IMR-90 (cell line): ENCODE measurements at regions not wholly inside any gene's neighbourhood (a gene's known extent, or its start where the extent isn't known, plus 50 kb on each side); places are given as distances from the start of the nearest gene placed in this dataset.
A peak's percentile ranks its signal among the peaks of the same experiment; 100 is the strongest.

Experiments used
- ATAC-seq: fragments of 200-7000 bp; cut with Tn5 transposase; 2 replicates; pipeline ENCODE4 v1.9.1; 2020; ENCODE audit warnings: low read depth, mild to moderate bottlenecking, moderate library complexity
- BruUV-seq: library from RNA; stranded (reverse); fragments of 400-500 nt; replicated peaks from 2 replicates; lab custom pipeline; 2021; lab: Mats Ljungman, UMichigan
- CTCF ChIA-PET: fragments of 300-600 bp; formaldehyde crosslinking; extraction: SDS; loops from one replicate; lab custom pipeline; 2021; ENCODE audit warnings: antibody characterized with exemption; lab: Yijun Ruan, JAX
- POLR2A ChIA-PET: fragments of 300-600 bp; sonication (Branson Sonifier 250); formaldehyde crosslinking; loops from one replicate; lab custom pipeline; 2022; ENCODE audit warnings: antibody characterized with exemption; ENCODE audit not compliant: unreplicated experiment; lab: Charles Lee
- DNase-seq: peaks from one replicate; pipeline ENCODE4 v3.0.0; 2013
- H2AFZ ChIP-seq: replicated peaks from 2 replicates; pipeline ENCODE3; 2013; ENCODE audit warnings: low read length, mild to moderate bottlenecking; ENCODE audit not compliant: poor library complexity
- H2AK5ac ChIP-seq: 2 replicates; pipeline ENCODE4 v1.6.1; 2013; ENCODE audit warnings: low read depth, low read length, inconsistent platforms
- H2AK9ac ChIP-seq: replicated peaks from 2 replicates; pipeline ENCODE3; 2013; ENCODE audit warnings: mild to moderate bottlenecking, low read depth, low read length, moderate library complexity; ENCODE audit not compliant: poor library complexity
- H2BK120ac ChIP-seq: 2 replicates; pipeline ENCODE4 v1.6.1; 2013; ENCODE audit warnings: low read depth, low read length, inconsistent platforms
- H2BK15ac ChIP-seq: 3 replicates; pipeline ENCODE4 v1.6.1; 2013; ENCODE audit warnings: low read depth, low read length, inconsistent platforms
- H2BK20ac ChIP-seq: 2 replicates; pipeline ENCODE4 v1.6.1; 2013; ENCODE audit warnings: low read depth, mild to moderate bottlenecking, inconsistent platforms, low read length, moderate library complexity
- H2BK5ac ChIP-seq: 2 replicates; pipeline ENCODE4 v1.6.1; 2013; ENCODE audit warnings: mild to moderate bottlenecking, low read depth, low read length, inconsistent platforms; ENCODE audit not compliant: poor library complexity, severe bottlenecking
- H3K14ac ChIP-seq: replicated peaks from 2 replicates; pipeline ENCODE4 v1.6.1; 2013; ENCODE audit warnings: low read depth, low read length, inconsistent platforms
- H3K18ac ChIP-seq: 2 replicates; pipeline ENCODE4 v1.6.1; 2013; ENCODE audit warnings: low read depth, low read length, control low read depth
- H3K23ac ChIP-seq: 2 replicates; pipeline ENCODE4 v1.6.1; 2013; ENCODE audit warnings: low read depth, low read length, inconsistent platforms
- H3K27ac ChIP-seq: 2 replicates; pipeline ENCODE4 v1.5.1; 2013; ENCODE audit warnings: mild to moderate bottlenecking, control low read depth, low read length; ENCODE audit not compliant: insufficient read depth
- H3K27me3 ChIP-seq: 2 replicates; pipeline ENCODE4 v1.6.1; 2013; ENCODE audit warnings: low read length; ENCODE audit not compliant: control insufficient read depth, insufficient read depth
- H3K36me3 ChIP-seq: 2 replicates; pipeline ENCODE4 v1.6.1; 2013; ENCODE audit warnings: low read length, mixed read lengths; ENCODE audit not compliant: control insufficient read depth, insufficient read depth
- H3K4ac ChIP-seq: 2 replicates; pipeline ENCODE4 v1.6.1; 2013; ENCODE audit warnings: low read depth, low read length, inconsistent platforms
- H3K4me1 ChIP-seq: 2 replicates; pipeline ENCODE4 v1.6.1; 2013; ENCODE audit warnings: low read length, mixed read lengths; ENCODE audit not compliant: control insufficient read depth, insufficient read depth
- H3K4me2 ChIP-seq: 2 replicates; pipeline ENCODE4 v1.6.1; 2013; ENCODE audit warnings: low read depth, mild to moderate bottlenecking, control low read depth, low read length, moderate library complexity
- H3K4me3 ChIP-seq: 2 replicates; pipeline ENCODE4 v1.5.1; 2013; ENCODE audit warnings: low read depth, mild to moderate bottlenecking, control low read depth, low read length, moderate library complexity; ENCODE audit not compliant: insufficient read depth
- H3K56ac ChIP-seq: 2 replicates; pipeline ENCODE4 v1.6.1; 2013; ENCODE audit warnings: low read length, inconsistent platforms; ENCODE audit not compliant: insufficient read depth; ENCODE audit errors: extremely low read depth
- H3K79me1 ChIP-seq, 2 experiments: 2 replicates each; pipeline ENCODE4 v1.6.1; 2013; ENCODE audit warnings: low read length in 2 of 2, inconsistent platforms in 1 of 2, low read depth in 1 of 2
- H3K9ac ChIP-seq: 2 replicates; pipeline ENCODE4 v1.6.1; 2013; ENCODE audit warnings: low read depth, low read length, control low read depth
- H3K9me1 ChIP-seq: 2 replicates; pipeline ENCODE4 v1.6.1; 2013; ENCODE audit warnings: low read length, inconsistent platforms; ENCODE audit not compliant: insufficient read depth
- H3K9me3 ChIP-seq: 2 replicates; pipeline ENCODE4 v1.6.1; 2013; ENCODE audit warnings: low read length; ENCODE audit not compliant: control insufficient read depth, insufficient read depth
- H4K20me1 ChIP-seq: 2 replicates; pipeline ENCODE4 v1.6.1; 2013; ENCODE audit warnings: low read length, inconsistent platforms; ENCODE audit not compliant: insufficient read depth
- H4K5ac ChIP-seq: 2 replicates; pipeline ENCODE4 v1.6.1; 2013; ENCODE audit warnings: mild to moderate bottlenecking, low read depth, low read length, control low read depth
- H4K8ac ChIP-seq, 2 experiments: 2 replicates each; pipeline ENCODE4 v1.6.1; 2013; ENCODE audit warnings: low read depth in 2 of 2, low read length in 2 of 2, control low read depth in 1 of 2, inconsistent platforms in 1 of 2
- H4K91ac ChIP-seq: 2 replicates; pipeline ENCODE4 v1.6.1; 2013; ENCODE audit warnings: low read depth, low read length, inconsistent platforms; ENCODE audit not compliant: insufficient read depth
- BHLHE40 ChIP-seq: fragments of 150-350 bp; IDR thresholded peaks from 2 replicates; pipeline ENCODE4 v1.6.1; 2016; ENCODE audit warnings: mild to moderate bottlenecking, low read depth, low read length
- CHD1 ChIP-seq: IDR thresholded peaks from 2 replicates; pipeline ENCODE4 v1.6.1; 2012; ENCODE audit warnings: low read depth, low read length, improper control_type of control experiment
- ELK1 ChIP-seq: fragments of 150-350 bp; IDR thresholded peaks from 2 replicates; pipeline ENCODE4 v1.6.1; 2016; ENCODE audit warnings: low read depth, mild to moderate bottlenecking, low read length, moderate library complexity, borderline replicate concordance
- FOS ChIP-seq: fragments of 150-350 bp; IDR thresholded peaks from 2 replicates; pipeline ENCODE4 v1.6.1; 2016; ENCODE audit warnings: low read depth, low read length
- MAFK ChIP-seq: IDR thresholded peaks from 2 replicates; pipeline ENCODE4 v1.6.1; 2012; ENCODE audit warnings: low read depth, low read length, improper control_type of control experiment
- MAZ ChIP-seq: IDR thresholded peaks from 2 replicates; pipeline ENCODE4 v1.6.1; 2012; ENCODE audit warnings: low read depth, mild to moderate bottlenecking, low read length, improper control_type of control experiment, moderate library complexity, borderline replicate concordance
- MXI1 ChIP-seq: IDR thresholded peaks from 2 replicates; pipeline ENCODE4 v1.6.1; 2012; ENCODE audit warnings: low read depth, mild to moderate bottlenecking, low read length, moderate library complexity, borderline replicate concordance
- NFE2L2 ChIP-seq: fragments of 150-350 bp; IDR thresholded peaks from 2 replicates; pipeline ENCODE4 v1.6.1; 2016; ENCODE audit warnings: low read depth, mild to moderate bottlenecking, low read length
- RAD21 ChIP-seq: IDR thresholded peaks from 2 replicates; pipeline ENCODE4 v1.6.1; 2012; ENCODE audit warnings: low read length, improper control_type of control experiment
- SMC3 ChIP-seq: fragments of 150-350 bp; IDR thresholded peaks from 2 replicates; pipeline ENCODE4 v1.6.1; 2016; ENCODE audit warnings: low read depth, mild to moderate bottlenecking, antibody characterized with exemption, low read length, moderate library complexity
- WGBS, 2 experiments: methylation state at CpG; one replicate each; pipeline versions ENCODE4 v1.1.5 to v1.1.7; 2013; ENCODE audit warnings: missing lambda C conversion rate in 2 of 2; ENCODE audit not compliant: insufficient read length in 1 of 2; ENCODE audit errors: extremely low coverage in 2 of 2; 5-methylcytosine and 5-hydroxymethylcytosine counted together
- dilution Hi-C: fragments of 300-500 bp; cut with HindIII; formaldehyde crosslinking; loops from one replicate; pipeline ENCODE4 v1.14.3; 2018; ENCODE audit warnings: low sequenced_read_pairs; ENCODE audit not compliant: unreplicated experiment
- in situ Hi-C: fragments of 300-500 bp; cut with MboI; formaldehyde crosslinking; loops from 3 replicates; pipeline ENCODE4 v1.14.3; 2019; ENCODE audit warnings: low sequenced_read_pairs, inconsistent platforms, mixed read lengths
- intact Hi-C: fragments of 100-400 bp; cut with micrococcal nuclease; formaldehyde crosslinking; loops from 2 replicates; pipeline ENCODE4 v1.10.0; 2022

- Histone ChIP-seq H4K8ac (peak overlapping the region; percentile 53 to 85; a peak in 3 of 4 replicates), H3K56ac (no peak overlapping the region), H3K9me3 (no peaks in the 10 kb centered on the region), H3K9ac (peak overlapping the region; percentile 53; the same call in 1 of the 2 replicates), H3K14ac (peak overlapping the region; percentile 82), H3K27me3 (no peaks in the 10 kb centered on the region), H4K20me1 (no peaks in the 10 kb centered on the region; the same call in 1 of the 2 replicates), H3K9me1 (peaks cover 21% of the 10 kb centered on the region), H3K4me3 (no peak overlapping the region), H3K4ac (peak overlapping the region; percentile 90), H3K4me2 (peak overlapping the region; percentile 70), H3K18ac (peak overlapping the region; percentile 76), H2BK5ac (peak overlapping the region; percentile 71), H4K91ac (peak overlapping the region; percentile 81), H4K5ac (peak overlapping the region; percentile 56), H2AK9ac (no peak overlapping the region), H2AK5ac (no peak overlapping the region), H3K79me1 (peaks cover 0 to 14% of the 10 kb centered on the region in 2 experiments; a peak in 2 of 4 replicates), H3K36me3 (no peaks in the 10 kb centered on the region), H2BK15ac (peak overlapping the region; percentile 95; the same call in 2 of the 3 replicates), H3K4me1 (peaks cover 29% of the 10 kb centered on the region), H2BK20ac (peak overlapping the region; percentile 93), H3K23ac (peak overlapping the region; percentile 87; the same call in 1 of the 2 replicates), H2AFZ (peak overlapping the region; percentile 82), H2BK120ac (peak overlapping the region; percentile 87), H3K27ac (peak overlapping the region; percentile 96)
- intact Hi-C loops = no loop called here
- dilution Hi-C loops = no loop called here
- in situ Hi-C loops = no loop called here
- WGBS, 2 experiments = no CpG with 5 or more reads among the region's 2 CpGs
- no peak for DNase-seq
- no peak for TF ChIP-seq MXI1
- TF ChIP-seq NFE2L2 = no peak
- no peak for TF ChIP-seq SMC3
- no peak for TF ChIP-seq MAFK
- TF ChIP-seq FOS = no peak
- TF ChIP-seq MAZ = no peak
- no peak for TF ChIP-seq ELK1
- TF ChIP-seq RAD21 = no peak
- TF ChIP-seq BHLHE40 = no peak
- no peak for TF ChIP-seq CHD1
- ATAC-seq = no peak
- ChIA-PET POLR2A (interaction anchor here (0.6 kb wide), 1 partner anchor 64 kb away, joined by 14 read pairs; no protein-coding TSS in a partner anchor), CTCF (no interaction called here)
- BruUV-seq = no TSS peak
These were observed 128.4 kb downstream of the SNX18 start for GRCh38 chr5:54645882-54646355.
